ENCODE measurements at regions not wholly inside any gene's neighbourhood (a gene's known extent, or its start where the extent isn't known, plus 50 kb on each side); places are given as distances from the start of the nearest gene placed in this dataset.

GRCh38 chr5:58184910-58185309, 275.0 kb downstream of the PLK2 start:
- no peaks in the 10 kb centered on the region for H3K4me1 ChIP-seq (replicated peaks)
- H3K4me3 ChIP-seq: no peak overlapping the region
- WGBS: 40% methylated on average over 2 of the region's 2 CpGs
- no peaks in the 10 kb centered on the region for H3K27me3 ChIP-seq (replicated peaks; ENCODE audit: insufficient read depth)
- TF ChIP-seq CTCF (IDR thresholded peaks at IDR 0.05) (no peak), POLR2A (IDR thresholded peaks at IDR 0.05) (no peak), POLR2AphosphoS5 (IDR thresholded peaks at IDR 0.05) (no peak)
- H3K36me3 ChIP-seq: no peaks in the 10 kb centered on the region
- DNase-seq (ENCODE audit: low spot score): no peak
- no peaks in the 10 kb centered on the region for H3K9me3 ChIP-seq
- H3K27ac ChIP-seq: no peak overlapping the region
- intact Hi-C loops (cut with DNase I): no loop called here

- DNase-seq (ENCODE audit: low spot score): no peak
- WGBS: 70% methylated on average over 2 of the region's 2 CpGs
Measured at GRCh38 chr5:58183786-58184085, 276.1 kb downstream of the PLK2 start.

GRCh38 chr5:58183078-58183785, 276.7 kb downstream of the PLK2 start:
- 49% methylated on average over 6 of the region's 6 CpGs for WGBS
- TF ChIP-seq POLR2A (IDR thresholded peaks at IDR 0.05): no peak
- no peak for TF ChIP-seq POLR2AphosphoS5 (IDR thresholded peaks at IDR 0.05)
- no peak for TF ChIP-seq CTCF (IDR thresholded peaks at IDR 0.05)
- Histone ChIP-seq H3K4me3 (no peak overlapping the region), H3K9me3 (no peaks in the 10 kb centered on the region), H3K36me3 (no peaks in the 10 kb centered on the region), H3K27ac (no peak overlapping the region), H3K4me1 (replicated peaks) (no peaks in the 10 kb centered on the region), H3K27me3 (replicated peaks; ENCODE audit: insufficient read depth) (no peaks in the 10 kb centered on the region)
- intact Hi-C loops (cut with DNase I): no loop called here
- DNase-seq (ENCODE audit: low spot score): no peak

More at GRCh38 chr5:58183786-58184085, 276.1 kb downstream of the PLK2 start:
- Histone ChIP-seq H3K4me3 (no peak overlapping the region), H3K36me3 (no peaks in the 10 kb centered on the region), H3K27ac (no peak overlapping the region), H3K4me1 (replicated peaks) (no peaks in the 10 kb centered on the region), H3K9me3 (no peaks in the 10 kb centered on the region), H3K27me3 (replicated peaks; ENCODE audit: insufficient read depth) (no peaks in the 10 kb centered on the region)
- intact Hi-C loops (cut with DNase I): no loop called here
- no peak for TF ChIP-seq POLR2AphosphoS5 (IDR thresholded peaks at IDR 0.05)
- no peak for TF ChIP-seq POLR2A (IDR thresholded peaks at IDR 0.05)
- no peak for TF ChIP-seq CTCF (IDR thresholded peaks at IDR 0.05)

GRCh38 chr5:58182287-58182841, 277.5 kb downstream of the PLK2 start:
- no peak overlapping the region for H3K4me3 ChIP-seq
- no peaks in the 10 kb centered on the region for H3K36me3 ChIP-seq
- no peaks in the 10 kb centered on the region for H3K4me1 ChIP-seq (replicated peaks)
- intact Hi-C loops (cut with DNase I): no loop called here
- no peak for DNase-seq (ENCODE audit: low spot score)
- TF ChIP-seq CTCF (IDR thresholded peaks at IDR 0.05) (no peak), POLR2AphosphoS5 (IDR thresholded peaks at IDR 0.05) (no peak), POLR2A (IDR thresholded peaks at IDR 0.05) (no peak)
- 31% methylated on average over 3 of the region's 3 CpGs for WGBS
- no peaks in the 10 kb centered on the region for H3K9me3 ChIP-seq
- no peaks in the 10 kb centered on the region for H3K27me3 ChIP-seq (replicated peaks; ENCODE audit: insufficient read depth)
- no peak overlapping the region for H3K27ac ChIP-seq
